ENCODE measurements at regions not wholly inside any gene's neighbourhood (a gene's known extent, or its start where the extent isn't known, plus 50 kb on each side); places are given as distances from the start of the nearest gene placed in this dataset.

DNA sequence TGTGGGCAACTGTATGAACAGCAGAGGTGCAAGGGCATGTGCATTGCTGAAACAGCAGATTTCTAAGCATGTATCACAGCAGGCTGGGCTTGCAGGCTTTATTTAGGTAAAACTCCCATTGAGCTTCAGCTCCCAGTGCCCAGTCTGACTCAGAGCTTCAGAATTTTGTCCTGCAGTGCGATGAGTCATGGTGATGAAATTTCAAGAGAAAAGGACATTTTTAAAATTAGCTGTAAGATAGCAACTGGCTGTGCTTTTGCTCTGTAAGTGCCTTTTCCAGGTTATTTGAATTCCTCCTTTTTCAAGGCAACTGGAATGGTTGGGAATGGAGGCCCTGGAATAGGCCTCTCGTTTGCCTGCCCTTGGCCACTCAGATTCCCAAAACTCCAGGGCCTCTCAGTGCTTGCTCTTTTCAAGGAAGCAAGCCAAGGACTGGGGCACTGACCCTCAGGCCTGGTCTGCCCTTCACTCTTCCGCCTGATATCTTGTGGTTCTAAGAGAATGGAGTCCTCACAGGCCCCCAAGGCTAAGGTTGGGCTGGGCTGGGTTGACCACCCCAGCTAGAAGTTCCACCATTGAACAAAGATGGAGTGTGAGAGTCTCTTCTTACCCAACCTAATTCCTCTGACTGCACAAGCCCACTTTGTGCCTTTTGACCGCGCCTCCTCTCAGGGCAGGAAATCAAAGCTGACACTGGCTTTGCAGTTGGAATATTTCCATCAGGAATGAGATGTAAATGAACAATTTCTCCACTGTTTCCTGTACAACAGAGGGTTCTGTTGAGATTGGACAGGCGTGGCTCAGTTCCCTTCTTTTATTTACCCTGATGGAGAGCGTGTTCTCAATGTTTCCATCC, 59.5 kb upstream of the PRSS23 start (continued):
- TF ChIP-seq SP1 (IDR thresholded peaks at IDR 0.05; ENCODE audit: low read depth, low read length) = 0 out of 2 replicates have a peak, but pooled peaks have one; percentile 25
- 0 out of 2 replicates have a peak, but pooled peaks have one; percentile 66 for TF ChIP-seq FOSL1 (IDR thresholded peaks at IDR 0.05; ENCODE audit: insufficient read depth, low read depth, low read length)
- TF ChIP-seq, protein P1, sequence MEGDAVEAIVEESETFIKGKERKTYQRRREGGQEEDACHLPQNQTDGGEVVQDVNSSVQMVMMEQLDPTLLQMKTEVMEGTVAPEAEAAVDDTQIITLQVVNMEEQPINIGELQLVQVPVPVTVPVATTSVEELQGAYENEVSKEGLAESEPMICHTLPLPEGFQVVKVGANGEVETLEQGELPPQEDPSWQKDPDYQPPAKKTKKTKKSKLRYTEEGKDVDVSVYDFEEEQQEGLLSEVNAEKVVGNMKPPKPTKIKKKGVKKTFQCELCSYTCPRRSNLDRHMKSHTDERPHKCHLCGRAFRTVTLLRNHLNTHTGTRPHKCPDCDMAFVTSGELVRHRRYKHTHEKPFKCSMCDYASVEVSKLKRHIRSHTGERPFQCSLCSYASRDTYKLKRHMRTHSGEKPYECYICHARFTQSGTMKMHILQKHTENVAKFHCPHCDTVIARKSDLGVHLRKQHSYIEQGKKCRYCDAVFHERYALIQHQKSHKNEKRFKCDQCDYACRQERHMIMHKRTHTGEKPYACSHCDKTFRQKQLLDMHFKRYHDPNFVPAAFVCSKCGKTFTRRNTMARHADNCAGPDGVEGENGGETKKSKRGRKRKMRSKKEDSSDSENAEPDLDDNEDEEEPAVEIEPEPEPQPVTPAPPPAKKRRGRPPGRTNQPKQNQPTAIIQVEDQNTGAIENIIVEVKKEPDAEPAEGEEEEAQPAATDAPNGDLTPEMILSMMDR (IDR thresholded peaks at IDR 0.05; ENCODE audit: control extremely low read depth in 1 of 3, insufficient read depth in 1 of 3, low read depth in 1 of 3, low read length in 3 of 3) = no peak
- no peak for TF ChIP-seq SP2 (IDR thresholded peaks at IDR 0.05; ENCODE audit: low read length)
- TF ChIP-seq CEBPB (IDR thresholded peaks at IDR 0.05; ENCODE audit: low read depth, low read length) = 0 out of 2 replicates have a peak, but pooled peaks have one; percentile 36
- TF ChIP-seq JUND (IDR thresholded peaks at IDR 0.05; ENCODE audit: low read length) = peak; percentile 99
- TF ChIP-seq TAF1 (IDR thresholded peaks at IDR 0.05; ENCODE audit: low read depth, low read length) = 0 out of 2 replicates have a peak, but pooled peaks have one; percentile 11
- TF ChIP-seq YY1 (IDR thresholded peaks at IDR 0.05; ENCODE audit: low read depth, low read length) = no peak
- peak; percentile 45; the same call in 1 of the 2 replicates for TF ChIP-seq MAFK (IDR thresholded peaks at IDR 0.05; ENCODE audit: low read depth, low read length)
